ENCODE measurements at regions not wholly inside any gene's neighbourhood (a gene's known extent, or its start where the extent isn't known, plus 50 kb on each side); places are given as distances from the start of the nearest gene placed in this dataset.

- Histone ChIP-seq H4K91ac (replicated peaks; ENCODE audit: insufficient read length, low read length) (no peak overlapping the region), H3K18ac (ENCODE audit: extremely low read depth, low read length) (no peak overlapping the region), H3K27ac (ENCODE audit: low read depth, low read length) (no peak overlapping the region), H3K9ac (replicated peaks in 1 of 4; ENCODE audit: extremely low read depth in 1 of 4, low read depth in 3 of 4, low read length in 3 of 4) (no peak overlapping the region), H2BK15ac (ENCODE audit: low read length) (no peak overlapping the region), H3K36me3 (ENCODE audit: control insufficient read depth in 2 of 4, insufficient read depth in 4 of 4, low read length in 3 of 4) (no peaks in the 10 kb centered on the region), H3K4ac (replicated peaks; ENCODE audit: insufficient read length, low read depth, low read length) (no peak overlapping the region), H2AFZ (ENCODE audit: low read length) (no peak overlapping the region), H3K27me3 (replicated peaks in 1 of 4; ENCODE audit: control insufficient read depth in 3 of 4, extremely low read depth in 1 of 4, insufficient read depth in 3 of 4, low read length in 3 of 4) (no peaks in the 10 kb centered on the region), H2BK12ac (ENCODE audit: low read depth, low read length) (no peak overlapping the region), H2AK5ac (ENCODE audit: low read depth, low read length) (no peak overlapping the region), H4K8ac (ENCODE audit: extremely low read depth, insufficient read depth, low read length) (no peak overlapping the region), H3K9me3 (ENCODE audit: insufficient read depth in 2 of 2, low read depth in 1 of 2, low read length in 1 of 2) (peaks cover 5 to 13% of the 10 kb centered on the region in 2 experiments; a peak in 3 of 4 replicates), H2BK5ac (ENCODE audit: low read depth, low read length) (no peak overlapping the region), H3K23ac (ENCODE audit: insufficient read length) (no peak overlapping the region), H4K20me1 (replicated peaks in 1 of 2; ENCODE audit: control insufficient read depth in 1 of 2, insufficient read depth in 2 of 2, low read length in 2 of 2) (no peaks in the 10 kb centered on the region), H2BK20ac (ENCODE audit: low read length) (no peak overlapping the region), H3K4me2 (ENCODE audit: insufficient read depth in 1 of 2, low read depth in 2 of 2, low read length in 2 of 2) (no peak overlapping the region), H3K79me2 (ENCODE audit: control insufficient read depth in 1 of 2, insufficient read depth in 2 of 2, low read length in 2 of 2) (no peaks in the 10 kb centered on the region), H2BK120ac (replicated peaks; ENCODE audit: low read depth, low read length) (no peak overlapping the region), H4K5ac (ENCODE audit: insufficient read length, low read depth, low read length) (no peak overlapping the region), H3K4me3 (ENCODE audit: extremely low read depth in 1 of 4, insufficient read depth in 2 of 4, low read depth in 3 of 4, low read length in 4 of 4) (no peak overlapping the region), H3K79me1 (ENCODE audit: low read depth, low read length) (no peaks in the 10 kb centered on the region), H3K4me1 (replicated peaks in 1 of 4; ENCODE audit: control insufficient read depth in 3 of 4, insufficient read depth in 4 of 4, low read length in 3 of 4) (no peaks in the 10 kb centered on the region), H3K56ac (replicated peaks; ENCODE audit: insufficient read length, low read depth, low read length) (no peak overlapping the region), H3K14ac (ENCODE audit: insufficient read length) (no peak overlapping the region), H3K23me2 (ENCODE audit: low read depth, low read length) (no peaks in the 10 kb centered on the region)
- POLR2A ChIA-PET (ENCODE audit: partially characterized antibody), result no interaction called here
- no peak for FAIRE-seq
- no peak for DNase-seq (ENCODE audit: low read depth in 1 of 2, low spot score in 2 of 2)
- WGBS, 2 experiments (ENCODE audit: extremely low coverage in 1 of 2, insufficient coverage in 1 of 2, insufficient read length in 1 of 2, insufficient replicate concordance in 2 of 2, low coverage in 1 of 2, low lambda C conversion rate in 2 of 2, missing lambda C conversion rate in 1 of 2), result 92% methylated on average over 3 of the region's 3 CpGs; no CpG with 5 or more reads in 1 of the 2 experiments
- CTCF ChIA-PET (ENCODE audit: partially characterized antibody), result no interaction called here
- TF ChIP-seq JUND (IDR thresholded peaks at IDR 0.05; ENCODE audit: low read length), result no peak
- TF ChIP-seq, protein P1, sequence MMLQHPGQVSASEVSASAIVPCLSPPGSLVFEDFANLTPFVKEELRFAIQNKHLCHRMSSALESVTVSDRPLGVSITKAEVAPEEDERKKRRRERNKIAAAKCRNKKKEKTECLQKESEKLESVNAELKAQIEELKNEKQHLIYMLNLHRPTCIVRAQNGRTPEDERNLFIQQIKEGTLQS (IDR thresholded peaks at IDR 0.05; ENCODE audit: insufficient read depth, low read depth, low read length), result no peak
- no peak for TF ChIP-seq NRF1 (IDR thresholded peaks at IDR 0.05; ENCODE audit: low read depth, low read length)
- no peak for TF ChIP-seq KDM5A (IDR thresholded peaks at IDR 0.05; ENCODE audit: low read length)
- TF ChIP-seq RNF2 (IDR thresholded peaks at IDR 0.05; ENCODE audit: borderline replicate concordance, low read depth, low read length, missing control alignments, poor library complexity, severe bottlenecking), result no peak
- no peak for TF ChIP-seq BRCA1 (IDR thresholded peaks at IDR 0.05; ENCODE audit: low read depth, low read length)
- TF ChIP-seq TEAD4 (IDR thresholded peaks at IDR 0.05; ENCODE audit: low read depth, low read length), result no peak
- TF ChIP-seq POLR2A (IDR thresholded peaks at IDR 0.05; ENCODE audit: control extremely low read depth in 1 of 2, low read depth in 2 of 2, low read length in 2 of 2), result no peak
- TF ChIP-seq GABPA (IDR thresholded peaks at IDR 0.05; ENCODE audit: borderline replicate concordance, insufficient read depth, low read length), result no peak
- TF ChIP-seq, protein P2, sequence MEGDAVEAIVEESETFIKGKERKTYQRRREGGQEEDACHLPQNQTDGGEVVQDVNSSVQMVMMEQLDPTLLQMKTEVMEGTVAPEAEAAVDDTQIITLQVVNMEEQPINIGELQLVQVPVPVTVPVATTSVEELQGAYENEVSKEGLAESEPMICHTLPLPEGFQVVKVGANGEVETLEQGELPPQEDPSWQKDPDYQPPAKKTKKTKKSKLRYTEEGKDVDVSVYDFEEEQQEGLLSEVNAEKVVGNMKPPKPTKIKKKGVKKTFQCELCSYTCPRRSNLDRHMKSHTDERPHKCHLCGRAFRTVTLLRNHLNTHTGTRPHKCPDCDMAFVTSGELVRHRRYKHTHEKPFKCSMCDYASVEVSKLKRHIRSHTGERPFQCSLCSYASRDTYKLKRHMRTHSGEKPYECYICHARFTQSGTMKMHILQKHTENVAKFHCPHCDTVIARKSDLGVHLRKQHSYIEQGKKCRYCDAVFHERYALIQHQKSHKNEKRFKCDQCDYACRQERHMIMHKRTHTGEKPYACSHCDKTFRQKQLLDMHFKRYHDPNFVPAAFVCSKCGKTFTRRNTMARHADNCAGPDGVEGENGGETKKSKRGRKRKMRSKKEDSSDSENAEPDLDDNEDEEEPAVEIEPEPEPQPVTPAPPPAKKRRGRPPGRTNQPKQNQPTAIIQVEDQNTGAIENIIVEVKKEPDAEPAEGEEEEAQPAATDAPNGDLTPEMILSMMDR (IDR thresholded peaks at IDR 0.05; ENCODE audit: control extremely low read depth in 1 of 3, insufficient read depth in 1 of 3, low read depth in 1 of 3, low read length in 3 of 3), result no peak
- no peak for TF ChIP-seq PHF8 (conservative IDR thresholded peaks at IDR 0.05; ENCODE audit: low read depth, low read length)
- TF ChIP-seq EGR1 (IDR thresholded peaks at IDR 0.05; ENCODE audit: borderline replicate concordance, low read depth, low read length), result no peak
These were observed 508.9 kb upstream of the NRP1 start for GRCh38 chr10:33843379-33843778.

Data from H1 (cell line).